ENCODE measurements at regions not wholly inside any gene's neighbourhood (a gene's known extent, or its start where the extent isn't known, plus 50 kb on each side); places are given as distances from the start of the nearest gene placed in this dataset.

GRCh38 chr14:26926585-26926984, 328.8 kb upstream of the NOVA1 start:
- Histone ChIP-seq H3K9me3 (no peaks in the 10 kb centered on the region), H3K4me3 (no peak overlapping the region), H3K27ac (no peak overlapping the region), H3K4me1 (no peaks in the 10 kb centered on the region), H3K36me3 (no peaks in the 10 kb centered on the region), H3K27me3 (no peaks in the 10 kb centered on the region)
- ATAC-seq, result no peak
- WGBS, 2 donors (ENCODE audit: low coverage in 1 of 2), result 21 to 41% methylated on average over 2 to 3 of the region's 3 CpGs
- TF ChIP-seq POLR2A (IDR thresholded peaks at IDR 0.05) (no peak), POLR2AphosphoS5 (IDR thresholded peaks at IDR 0.05) (no peak), EP300 (IDR thresholded peaks at IDR 0.05) (no peak)
- TF ChIP-seq, protein P1, sequence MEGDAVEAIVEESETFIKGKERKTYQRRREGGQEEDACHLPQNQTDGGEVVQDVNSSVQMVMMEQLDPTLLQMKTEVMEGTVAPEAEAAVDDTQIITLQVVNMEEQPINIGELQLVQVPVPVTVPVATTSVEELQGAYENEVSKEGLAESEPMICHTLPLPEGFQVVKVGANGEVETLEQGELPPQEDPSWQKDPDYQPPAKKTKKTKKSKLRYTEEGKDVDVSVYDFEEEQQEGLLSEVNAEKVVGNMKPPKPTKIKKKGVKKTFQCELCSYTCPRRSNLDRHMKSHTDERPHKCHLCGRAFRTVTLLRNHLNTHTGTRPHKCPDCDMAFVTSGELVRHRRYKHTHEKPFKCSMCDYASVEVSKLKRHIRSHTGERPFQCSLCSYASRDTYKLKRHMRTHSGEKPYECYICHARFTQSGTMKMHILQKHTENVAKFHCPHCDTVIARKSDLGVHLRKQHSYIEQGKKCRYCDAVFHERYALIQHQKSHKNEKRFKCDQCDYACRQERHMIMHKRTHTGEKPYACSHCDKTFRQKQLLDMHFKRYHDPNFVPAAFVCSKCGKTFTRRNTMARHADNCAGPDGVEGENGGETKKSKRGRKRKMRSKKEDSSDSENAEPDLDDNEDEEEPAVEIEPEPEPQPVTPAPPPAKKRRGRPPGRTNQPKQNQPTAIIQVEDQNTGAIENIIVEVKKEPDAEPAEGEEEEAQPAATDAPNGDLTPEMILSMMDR (IDR thresholded peaks at IDR 0.05), result no peak

- no peak for ATAC-seq
These were observed 330.2 kb upstream of the NOVA1 start for GRCh38 chr14:26928019-26928418.

GRCh38 chr14:26929361-26929760, 331.5 kb upstream of the NOVA1 start:
- no peak for ATAC-seq
- 50 to 65% methylated on average over 2 to 3 of the region's 3 CpGs for WGBS, 2 donors (ENCODE audit: low coverage in 1 of 2)
- no peak for TF ChIP-seq POLR2AphosphoS5 (IDR thresholded peaks at IDR 0.05)
- TF ChIP-seq POLR2A (IDR thresholded peaks at IDR 0.05), result no peak
- TF ChIP-seq, protein P1 (IDR thresholded peaks at IDR 0.05), result no peak
- TF ChIP-seq EP300 (IDR thresholded peaks at IDR 0.05), result no peak

More at GRCh38 chr14:26928019-26928418, 330.2 kb upstream of the NOVA1 start:
- Histone ChIP-seq H3K36me3 (no peaks in the 10 kb centered on the region), H3K9me3 (no peaks in the 10 kb centered on the region), H3K27me3 (no peaks in the 10 kb centered on the region), H3K27ac (no peak overlapping the region), H3K4me3 (no peak overlapping the region), H3K4me1 (no peaks in the 10 kb centered on the region)
- TF ChIP-seq POLR2A (IDR thresholded peaks at IDR 0.05), result no peak
- TF ChIP-seq EP300 (IDR thresholded peaks at IDR 0.05), result no peak
- TF ChIP-seq, protein P1 (IDR thresholded peaks at IDR 0.05), result no peak
- no peak for TF ChIP-seq POLR2AphosphoS5 (IDR thresholded peaks at IDR 0.05)
- WGBS, 2 donors (ENCODE audit: low coverage in 1 of 2), result 60 to 69% methylated on average over 2 of the region's 2 CpGs

GRCh38 chr14:26930576-26930975, 332.7 kb upstream of the NOVA1 start:
- TF ChIP-seq EP300 (IDR thresholded peaks at IDR 0.05), result no peak
- no peak for TF ChIP-seq POLR2AphosphoS5 (IDR thresholded peaks at IDR 0.05)
- no peak for ATAC-seq
- WGBS, 2 donors (ENCODE audit: low coverage in 1 of 2), result 20 to 56% methylated on average over 2 of the region's 2 CpGs

More at GRCh38 chr14:26929361-26929760, 331.5 kb upstream of the NOVA1 start:
- H3K4me1 ChIP-seq, result no peaks in the 10 kb centered on the region
- H3K4me3 ChIP-seq, result no peak overlapping the region
- no peaks in the 10 kb centered on the region for H3K36me3 ChIP-seq
- no peak overlapping the region for H3K27ac ChIP-seq
- no peaks in the 10 kb centered on the region for H3K27me3 ChIP-seq
- no peaks in the 10 kb centered on the region for H3K9me3 ChIP-seq

DNA sequence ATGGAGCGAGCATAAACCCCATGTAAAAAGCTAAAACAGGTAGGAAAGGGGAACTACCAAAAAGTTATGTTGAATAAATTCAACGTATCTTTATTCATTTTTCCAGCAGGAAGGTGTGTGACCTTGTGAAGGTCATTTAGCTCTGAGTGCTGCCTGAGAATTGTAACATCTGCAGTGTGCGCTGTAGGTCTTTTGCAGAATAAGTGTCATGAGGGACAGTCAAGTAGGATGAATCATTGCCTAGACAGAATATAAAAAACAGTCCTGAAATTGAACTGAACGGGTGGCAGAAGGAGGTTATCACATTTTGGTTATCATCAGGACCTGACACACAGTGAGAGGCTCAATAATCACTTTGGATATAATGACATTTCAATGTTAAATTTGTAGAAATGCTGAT, 334.8 kb upstream of the NOVA1 start:
- no peak overlapping the region for H3K27ac ChIP-seq
- no peak for TF ChIP-seq POLR2AphosphoS5 (IDR thresholded peaks at IDR 0.05)
- TF ChIP-seq EP300 (IDR thresholded peaks at IDR 0.05), result no peak
- no peak for TF ChIP-seq POLR2A (IDR thresholded peaks at IDR 0.05)
- TF ChIP-seq, protein P1 (IDR thresholded peaks at IDR 0.05), result no peak
- H3K36me3 ChIP-seq, result no peaks in the 10 kb centered on the region
- WGBS, 2 donors (ENCODE audit: low coverage in 1 of 2), result 74 to 87% methylated on average over 4 of the region's 4 CpGs
- no peak overlapping the region for H3K4me3 ChIP-seq
- H3K9me3 ChIP-seq, result no peaks in the 10 kb centered on the region
- ATAC-seq, result no peak
- no peaks in the 10 kb centered on the region for H3K4me1 ChIP-seq
- H3K27me3 ChIP-seq, result no peaks in the 10 kb centered on the region

More at GRCh38 chr14:26930576-26930975, 332.7 kb upstream of the NOVA1 start:
- no peaks in the 10 kb centered on the region for H3K4me1 ChIP-seq
- no peaks in the 10 kb centered on the region for H3K27me3 ChIP-seq
- no peak overlapping the region for H3K4me3 ChIP-seq
- H3K36me3 ChIP-seq, result no peaks in the 10 kb centered on the region
- no peak overlapping the region for H3K27ac ChIP-seq
- H3K9me3 ChIP-seq, result no peaks in the 10 kb centered on the region

Measured in gastroesophageal sphincter (tissue), 4 donors.